Trophoblast cell (in vitro differentiated cells and primary cell): ENCODE measurements at regions not wholly inside any gene's neighbourhood (a gene's known extent, or its start where the extent isn't known, plus 50 kb on each side); places are given as distances from the start of the nearest gene placed in this dataset.

Experiments used
- DNase-seq, 2 donors: peaks; one replicate each; pipeline ENCODE4 v3.0.0-alpha.2; 2016
- H2AFZ ChIP-seq: 2 replicates; pipeline ENCODE4 v1.6.1; 2013; ENCODE audit warnings: low read length, moderate library complexity, mild to moderate bottlenecking; ENCODE audit not compliant: insufficient read depth, poor library complexity
- H2AK5ac ChIP-seq: 2 replicates; pipeline ENCODE4 v1.6.1; 2013; ENCODE audit warnings: mild to moderate bottlenecking, low read length
- H2BK120ac ChIP-seq: 2 replicates; pipeline ENCODE4 v1.6.1; 2013; ENCODE audit warnings: low read length, mild to moderate bottlenecking, moderate library complexity; ENCODE audit not compliant: insufficient read depth, poor library complexity
- H2BK12ac ChIP-seq: 2 replicates; pipeline ENCODE4 v1.6.1; 2013; ENCODE audit warnings: mild to moderate bottlenecking, low read length, moderate library complexity
- H2BK5ac ChIP-seq: 2 replicates; pipeline ENCODE4 v1.6.1; 2013; ENCODE audit warnings: low read length, low read depth, moderate library complexity, mild to moderate bottlenecking; ENCODE audit not compliant: poor library complexity
- H3K14ac ChIP-seq: 2 replicates; pipeline ENCODE4 v1.6.1; 2013; ENCODE audit warnings: mild to moderate bottlenecking, low read length
- H3K18ac ChIP-seq: 2 replicates; pipeline ENCODE4 v1.6.1; 2013; ENCODE audit warnings: mild to moderate bottlenecking, low read length
- H3K23ac ChIP-seq: 2 replicates; pipeline ENCODE4 v1.6.1; 2013; ENCODE audit warnings: low read length
- H3K27ac ChIP-seq: 2 replicates; pipeline ENCODE4 v1.5.1; 2013; ENCODE audit warnings: low read depth, mild to moderate bottlenecking, inconsistent platforms, low read length, moderate library complexity
- H3K27me3 ChIP-seq: 2 replicates; pipeline ENCODE4 v1.6.1; 2013; ENCODE audit warnings: inconsistent platforms, mild to moderate bottlenecking, low read length, moderate library complexity; ENCODE audit not compliant: insufficient read depth
- H3K36me3 ChIP-seq, 2 experiments: 1 replicate in 1 of 2; 2 replicates in 1 of 2; pipeline ENCODE4 v1.6.1; 2013; ENCODE audit warnings: low read length in 2 of 2, mild to moderate bottlenecking in 2 of 2, moderate library complexity in 1 of 2; ENCODE audit not compliant: insufficient read depth in 2 of 2, control insufficient read depth in 1 of 2
- H3K4ac ChIP-seq: 2 replicates; pipeline ENCODE4 v1.6.1; 2013; ENCODE audit warnings: low read depth, mild to moderate bottlenecking, low read length, moderate library complexity
- H3K4me1 ChIP-seq, 2 experiments: 1 replicate in 1 of 2; 2 replicates in 1 of 2; pipeline ENCODE4 v1.6.1; 2013; ENCODE audit warnings: low read length in 2 of 2, mild to moderate bottlenecking in 2 of 2, moderate library complexity in 1 of 2; ENCODE audit not compliant: insufficient read depth in 2 of 2, control insufficient read depth in 1 of 2
- H3K4me2 ChIP-seq: 2 replicates; pipeline ENCODE4 v1.6.1; 2013; ENCODE audit warnings: inconsistent platforms, mild to moderate bottlenecking, low read length, moderate library complexity
- H3K4me3 ChIP-seq: 2 replicates; pipeline ENCODE4 v1.5.1; 2013; ENCODE audit warnings: mild to moderate bottlenecking, low read depth, low read length, inconsistent platforms
- H3K79me1 ChIP-seq: one replicate; pipeline ENCODE4 v1.6.1; 2013; ENCODE audit warnings: low read length
- H3K79me2 ChIP-seq: 2 replicates; pipeline ENCODE4 v1.6.1; 2013; ENCODE audit warnings: low read length, mild to moderate bottlenecking; ENCODE audit not compliant: control insufficient read depth, insufficient read depth, poor library complexity
- H3K9ac ChIP-seq: 2 replicates; pipeline ENCODE4 v1.6.1; 2013; ENCODE audit warnings: mild to moderate bottlenecking, low read length
- H3K9me3 ChIP-seq: 2 replicates; pipeline ENCODE4 v1.6.1; 2013; ENCODE audit warnings: low read depth, mild to moderate bottlenecking, control low read depth, inconsistent platforms, low read length; ENCODE audit not compliant: insufficient read depth
- H4K12ac ChIP-seq: 2 replicates; pipeline ENCODE4 v1.6.1; 2013; ENCODE audit warnings: low read depth, mild to moderate bottlenecking, low read length, moderate library complexity
- H4K8ac ChIP-seq: 2 replicates; pipeline ENCODE4 v1.6.1; 2013; ENCODE audit warnings: low read depth, mild to moderate bottlenecking, low read length, moderate library complexity
- H4K91ac ChIP-seq: one replicate; pipeline ENCODE4 v1.6.1; 2013; ENCODE audit warnings: low read depth, mild to moderate bottlenecking, low read length, moderate library complexity
- WGBS: extraction: QIAGEN DNeasy Blood & Tissue Kit; methylation state at CpG from one replicate; pipeline ENCODE4 v1.1.7; 2013; ENCODE audit warnings: missing lambda C conversion rate; ENCODE audit not compliant: insufficient read length, insufficient coverage; ENCODE audit errors: extremely low coverage; 5-methylcytosine and 5-hydroxymethylcytosine counted together

GRCh38 chr1:50275566-50275965 lies 147.7 kb downstream of the DMRTA2 start:
- Histone ChIP-seq H3K4ac (no peak overlapping the region), H2AFZ (no peak overlapping the region), H4K8ac (no peak overlapping the region), H3K9me3 (no peaks in the 10 kb centered on the region), H4K91ac (no peak overlapping the region), H3K9ac (no peak overlapping the region), H2AK5ac (no peak overlapping the region), H3K79me2 (no peaks in the 10 kb centered on the region), H4K12ac (no peak overlapping the region), H3K79me1 (no peaks in the 10 kb centered on the region), H3K4me1 (peaks cover 3 to 6% of the 10 kb centered on the region in 2 experiments), H3K14ac (no peak overlapping the region), H3K36me3 (no peaks in the 10 kb centered on the region), H2BK12ac (no peak overlapping the region), H3K23ac (no peak overlapping the region), H3K27me3 (no peaks in the 10 kb centered on the region), H2BK120ac (no peak overlapping the region), H3K4me3 (no peak overlapping the region), H3K4me2 (peak overlapping the region; percentile 23), H3K18ac (no peak overlapping the region), H3K27ac (no peak overlapping the region), H2BK5ac (no peak overlapping the region)
- DNase-seq = no peak
- no CpG with 5 or more reads among the region's 9 CpGs for WGBS

- Histone ChIP-seq H4K8ac (no peak overlapping the region), H3K18ac (no peak overlapping the region), H2BK5ac (no peak overlapping the region), H2BK120ac (no peak overlapping the region), H3K9ac (no peak overlapping the region), H3K4ac (no peak overlapping the region), H4K91ac (no peak overlapping the region), H3K79me2 (no peaks in the 10 kb centered on the region), H3K27ac (no peak overlapping the region), H3K14ac (no peak overlapping the region), H3K23ac (no peak overlapping the region), H2BK12ac (no peak overlapping the region), H3K79me1 (no peaks in the 10 kb centered on the region), H3K9me3 (no peaks in the 10 kb centered on the region), H2AK5ac (no peak overlapping the region), H3K27me3 (no peaks in the 10 kb centered on the region), H3K4me2 (no peak overlapping the region), H3K4me1 (peaks cover 3 to 6% of the 10 kb centered on the region in 2 experiments), H4K12ac (no peak overlapping the region), H3K4me3 (no peak overlapping the region), H3K36me3 (no peaks in the 10 kb centered on the region), H2AFZ (no peak overlapping the region)
- no peak for DNase-seq
These were observed 150.3 kb downstream of the DMRTA2 start for GRCh38 chr1:50272912-50273311.

- WGBS = no CpG with 5 or more reads among the region's 2 CpGs
These were observed 151.2 kb downstream of the DMRTA2 start for GRCh38 chr1:50271968-50272578.

GRCh38 chr1:50271337-50271736 lies 151.9 kb downstream of the DMRTA2 start:
- H3K9me3 ChIP-seq = no peaks in the 10 kb centered on the region
- no peak overlapping the region for H4K12ac ChIP-seq
- no peak overlapping the region for H3K4me3 ChIP-seq
- H3K79me2 ChIP-seq = no peaks in the 10 kb centered on the region
- H3K4ac ChIP-seq = no peak overlapping the region
- no peak overlapping the region for H3K4me2 ChIP-seq
- H2AK5ac ChIP-seq = no peak overlapping the region
- H3K14ac ChIP-seq = no peak overlapping the region
- peaks cover 3 to 6% of the 10 kb centered on the region in 2 experiments for H3K4me1 ChIP-seq
- no peak overlapping the region for H4K91ac ChIP-seq
- no peak overlapping the region for H4K8ac ChIP-seq
- H3K23ac ChIP-seq = no peak overlapping the region
- no peaks in the 10 kb centered on the region for H3K79me1 ChIP-seq
- no peaks in the 10 kb centered on the region for H3K36me3 ChIP-seq
- H2BK12ac ChIP-seq = no peak overlapping the region
- no peak overlapping the region for H2BK120ac ChIP-seq
- no peak overlapping the region for H3K27ac ChIP-seq
- no peak overlapping the region for H3K9ac ChIP-seq
- no peak overlapping the region for H2AFZ ChIP-seq
- DNase-seq = no peak
- no peak overlapping the region for H3K18ac ChIP-seq
- WGBS = no CpG with 5 or more reads among the region's 2 CpGs
- H3K27me3 ChIP-seq = no peaks in the 10 kb centered on the region
- no peak overlapping the region for H2BK5ac ChIP-seq

More at GRCh38 chr1:50271968-50272578, 151.2 kb downstream of the DMRTA2 start:
- H3K18ac ChIP-seq = no peak overlapping the region
- no peaks in the 10 kb centered on the region for H3K79me1 ChIP-seq
- H4K12ac ChIP-seq = no peak overlapping the region
- no peak overlapping the region for H3K4me2 ChIP-seq
- no peak overlapping the region for H2AFZ ChIP-seq
- no peak overlapping the region for H3K4ac ChIP-seq
- H2BK5ac ChIP-seq = no peak overlapping the region
- no peaks in the 10 kb centered on the region for H3K79me2 ChIP-seq
- no peak overlapping the region for H3K4me3 ChIP-seq
- H3K27ac ChIP-seq = no peak overlapping the region
- H3K9ac ChIP-seq = no peak overlapping the region
- H4K91ac ChIP-seq = no peak overlapping the region
- H3K4me1 ChIP-seq = peaks cover 3 to 6% of the 10 kb centered on the region in 2 experiments
- no peaks in the 10 kb centered on the region for H3K9me3 ChIP-seq
- no peak overlapping the region for H2BK12ac ChIP-seq
- peak in 1 of 2 donors; percentile 50 for DNase-seq
- no peak overlapping the region for H2AK5ac ChIP-seq
- H4K8ac ChIP-seq = no peak overlapping the region
- no peak overlapping the region for H2BK120ac ChIP-seq
- H3K14ac ChIP-seq = no peak overlapping the region
- H3K27me3 ChIP-seq = no peaks in the 10 kb centered on the region
- H3K23ac ChIP-seq = no peak overlapping the region
- H3K36me3 ChIP-seq = no peaks in the 10 kb centered on the region
